ENCODE measurements at regions not wholly inside any gene's neighbourhood (a gene's known extent, or its start where the extent isn't known, plus 50 kb on each side); places are given as distances from the start of the nearest gene placed in this dataset.
"Not testable (repeated sequence)": the region's sequence is repeated elsewhere in the genome, so short reads cannot be mapped to it uniquely, and the experiment has no call there.

- TF ChIP-seq CTCF (IDR thresholded peaks at IDR 0.05; ENCODE audit: unreplicated experiment), result no peak
- H3K9me3 Mint-ChIP-seq (ENCODE audit: low read depth), result peaks cover 7% of the 10 kb centered on the region
- DNase-seq (ENCODE audit: low spot score, unreplicated experiment), result no peak
- no peaks in the 10 kb centered on the region for H3K27me3 Mint-ChIP-seq
- H3K4me1 Mint-ChIP-seq (ENCODE audit: low read depth), result no peaks in the 10 kb centered on the region
- H3K4me3 Mint-ChIP-seq (ENCODE audit: low read depth), result no peak overlapping the region
- H3K36me3 Mint-ChIP-seq (ENCODE audit: insufficient read depth), result no peaks in the 10 kb centered on the region
- no peak overlapping the region for H3K27ac Mint-ChIP-seq
Observed at GRCh38 chr5:85614489-85614888, 1003.3 kb upstream of the COX7C start.

- peaks cover 19% of the 10 kb centered on the region for H3K4me1 Mint-ChIP-seq (ENCODE audit: low read depth)
- H3K4me3 Mint-ChIP-seq (ENCODE audit: low read depth), result no peak overlapping the region
- no peak for DNase-seq (ENCODE audit: low spot score, unreplicated experiment)
- no peaks in the 10 kb centered on the region for H3K27me3 Mint-ChIP-seq
- peaks cover 12% of the 10 kb centered on the region for H3K9me3 Mint-ChIP-seq (ENCODE audit: low read depth)
- no peak for TF ChIP-seq CTCF (IDR thresholded peaks at IDR 0.05; ENCODE audit: unreplicated experiment)
- no peak overlapping the region for H3K27ac Mint-ChIP-seq
- H3K36me3 Mint-ChIP-seq (ENCODE audit: insufficient read depth), result no peaks in the 10 kb centered on the region
Observed at GRCh38 chr5:85621668-85622067, 996.1 kb upstream of the COX7C start.

GRCh38 chr5:85628153-85628552 lies 989.6 kb upstream of the COX7C start:
- DNase-seq (ENCODE audit: low spot score, unreplicated experiment), result no peak
- TF ChIP-seq CTCF (IDR thresholded peaks at IDR 0.05; ENCODE audit: unreplicated experiment), result no peak
- Mint-ChIP-seq H3K27me3 (no peaks in the 10 kb centered on the region), H3K4me3 (ENCODE audit: low read depth) (no peak overlapping the region), H3K4me1 (ENCODE audit: low read depth) (peaks cover 28% of the 10 kb centered on the region), H3K36me3 (ENCODE audit: insufficient read depth) (no peaks in the 10 kb centered on the region), H3K9me3 (ENCODE audit: low read depth) (no peaks in the 10 kb centered on the region), H3K27ac (peak overlapping the region; percentile 66)

- not testable (repeated sequence) for DNase-seq (ENCODE audit: low spot score, unreplicated experiment); H3K27ac Mint-ChIP-seq; H3K4me3 Mint-ChIP-seq (ENCODE audit: low read depth); H3K27me3 Mint-ChIP-seq; H3K36me3 Mint-ChIP-seq (ENCODE audit: insufficient read depth); H3K4me1 Mint-ChIP-seq (ENCODE audit: low read depth)
- H3K9me3 Mint-ChIP-seq (ENCODE audit: low read depth), result peaks cover 11% of the 10 kb centered on the region
Observed at GRCh38 chr5:85638495-85639125, 979.1 kb upstream of the COX7C start.

GRCh38 chr5:85646036-85646435 lies 971.7 kb upstream of the COX7C start:
- no peaks in the 10 kb centered on the region for H3K27me3 Mint-ChIP-seq
- no peak overlapping the region for H3K4me3 Mint-ChIP-seq (ENCODE audit: low read depth)
- no peaks in the 10 kb centered on the region for H3K36me3 Mint-ChIP-seq (ENCODE audit: insufficient read depth)
- TF ChIP-seq CTCF (IDR thresholded peaks at IDR 0.05; ENCODE audit: unreplicated experiment), result no peak
- H3K9me3 Mint-ChIP-seq (ENCODE audit: low read depth), result no peaks in the 10 kb centered on the region
- H3K4me1 Mint-ChIP-seq (ENCODE audit: low read depth), result no peaks in the 10 kb centered on the region
- no peak overlapping the region for H3K27ac Mint-ChIP-seq
- DNase-seq (ENCODE audit: low spot score, unreplicated experiment), result no peak

- no peaks in the 10 kb centered on the region for H3K4me1 Mint-ChIP-seq (ENCODE audit: low read depth)
- DNase-seq (ENCODE audit: low spot score, unreplicated experiment), result no peak
- H3K27ac Mint-ChIP-seq, result no peak overlapping the region
- H3K9me3 Mint-ChIP-seq (ENCODE audit: low read depth), result no peaks in the 10 kb centered on the region
- H3K36me3 Mint-ChIP-seq (ENCODE audit: insufficient read depth), result no peaks in the 10 kb centered on the region
- no peak overlapping the region for H3K4me3 Mint-ChIP-seq (ENCODE audit: low read depth)
- no peak for TF ChIP-seq CTCF (IDR thresholded peaks at IDR 0.05; ENCODE audit: unreplicated experiment)
- H3K27me3 Mint-ChIP-seq, result no peaks in the 10 kb centered on the region
Observed at GRCh38 chr5:85646641-85647040, 971.1 kb upstream of the COX7C start.

Data from progenitor cell of endocrine pancreas (in vitro differentiated cells).